ENCODE measurements at regions not wholly inside any gene's neighbourhood (a gene's known extent, or its start where the extent isn't known, plus 50 kb on each side); places are given as distances from the start of the nearest gene placed in this dataset.

DNA sequence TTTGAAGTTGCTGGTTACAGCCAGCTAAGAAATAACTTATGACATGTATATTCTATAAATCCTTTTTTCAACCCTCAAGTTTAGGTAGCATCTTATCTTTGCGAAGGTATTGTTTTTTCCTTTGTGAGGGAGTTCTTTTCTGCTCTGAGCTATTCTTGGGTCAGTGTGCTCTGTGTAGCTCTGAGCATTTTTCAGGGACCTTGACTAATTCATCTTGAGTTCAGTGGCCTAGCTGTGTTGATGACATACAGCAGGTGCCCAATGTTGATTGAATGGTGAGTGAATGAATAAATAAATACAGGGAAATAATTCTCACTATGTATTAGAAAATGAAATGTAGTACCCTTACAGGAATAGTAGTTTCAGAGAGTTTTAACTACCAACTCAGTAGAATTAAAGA, 335.3 kb downstream of the IL20RB start:
- peak; percentile 0 for DNase-seq
- H4K8ac ChIP-seq (ENCODE audit: low read length) = no peak overlapping the region
- H3K9me3 ChIP-seq (ENCODE audit: control insufficient read depth, low read length) = no peaks in the 10 kb centered on the region
- no peak overlapping the region for H3K4ac ChIP-seq (ENCODE audit: low read depth in 1 of 2, low read length in 2 of 2)
- no peak overlapping the region for H3K14ac ChIP-seq (ENCODE audit: low read length in 2 of 2)
- no peak overlapping the region for H3K9ac ChIP-seq (ENCODE audit: low read length)
- H3K4me2 ChIP-seq (ENCODE audit: low read length, poor library complexity, severe bottlenecking) = no peak overlapping the region
- no peaks in the 10 kb centered on the region for H3K36me3 ChIP-seq (ENCODE audit: control insufficient read depth in 1 of 2, insufficient read depth in 2 of 2, low read depth in 1 of 2, low read length in 2 of 2)
- no peak overlapping the region for H4K91ac ChIP-seq (ENCODE audit: low read length)
- H3K23ac ChIP-seq (ENCODE audit: low read length in 2 of 2) = no peak overlapping the region
- no peak overlapping the region for H2BK5ac ChIP-seq (ENCODE audit: low read depth, low read length, poor library complexity, severe bottlenecking)
- no peak overlapping the region for H2BK15ac ChIP-seq (ENCODE audit: low read depth, poor library complexity, severe bottlenecking)
- 100% methylated on average over 1 of the region's 1 CpG for WGBS
- H3K4me3 ChIP-seq (ENCODE audit: insufficient read depth in 1 of 2, low read depth in 1 of 2, low read length in 2 of 2) = no peak overlapping the region
- H3K79me1 ChIP-seq (replicated peaks; ENCODE audit: low read length, poor library complexity, severe bottlenecking) = no peaks in the 10 kb centered on the region
- no peaks in the 10 kb centered on the region for H3K4me1 ChIP-seq (ENCODE audit: control insufficient read depth, insufficient read depth, low read depth, low read length)
- no peak overlapping the region for H2BK12ac ChIP-seq (ENCODE audit: low read length in 2 of 2)
- no peak overlapping the region for H2AK5ac ChIP-seq (ENCODE audit: low read length, severe bottlenecking)
- no peak overlapping the region for H3K27ac ChIP-seq (ENCODE audit: low read length, poor library complexity, severe bottlenecking)
- no peak overlapping the region for H2AFZ ChIP-seq (ENCODE audit: low read depth, low read length)
- no peak overlapping the region for H2BK120ac ChIP-seq (ENCODE audit: low read depth, low read length)
- no peak overlapping the region for H3K18ac ChIP-seq (ENCODE audit: low read depth in 1 of 2, low read length in 2 of 2)
- no peaks in the 10 kb centered on the region for H3K27me3 ChIP-seq (ENCODE audit: control insufficient read depth in 1 of 2, insufficient read depth in 1 of 2, low read length in 2 of 2)

DNA sequence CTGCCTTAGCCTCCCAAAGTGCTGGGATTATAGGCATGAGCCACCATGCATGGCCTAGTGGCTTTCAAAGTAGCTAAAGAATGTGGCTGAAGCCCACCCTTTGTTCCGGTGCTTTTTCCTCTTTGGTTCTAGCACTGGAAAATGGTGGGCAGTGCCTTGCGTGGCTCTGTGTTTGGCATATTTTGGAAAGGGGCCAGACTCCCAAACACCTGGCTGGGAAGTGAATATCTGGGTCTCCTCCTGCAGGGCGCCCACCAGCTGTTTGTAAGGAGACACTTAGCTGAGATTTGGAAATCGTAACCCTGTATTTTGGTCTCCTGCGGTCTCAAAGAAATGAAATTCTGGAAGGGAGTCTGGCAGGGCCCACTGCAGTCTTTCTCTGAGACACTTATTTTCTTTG, 336.4 kb downstream of the IL20RB start:
- Histone ChIP-seq H3K27me3 (ENCODE audit: control insufficient read depth in 1 of 2, insufficient read depth in 1 of 2, low read length in 2 of 2) (no peaks in the 10 kb centered on the region), H3K79me1 (replicated peaks; ENCODE audit: low read length, poor library complexity, severe bottlenecking) (no peaks in the 10 kb centered on the region), H2BK15ac (ENCODE audit: low read depth, poor library complexity, severe bottlenecking) (no peak overlapping the region), H2AFZ (ENCODE audit: low read depth, low read length) (no peak overlapping the region), H2BK120ac (ENCODE audit: low read depth, low read length) (no peak overlapping the region), H3K14ac (ENCODE audit: low read length in 2 of 2) (no peak overlapping the region), H3K4me3 (ENCODE audit: insufficient read depth in 1 of 2, low read depth in 1 of 2, low read length in 2 of 2) (no peak overlapping the region), H2BK5ac (ENCODE audit: low read depth, low read length, poor library complexity, severe bottlenecking) (no peak overlapping the region), H2BK12ac (ENCODE audit: low read length in 2 of 2) (no peak overlapping the region), H3K18ac (ENCODE audit: low read depth in 1 of 2, low read length in 2 of 2) (no peak overlapping the region), H3K9me3 (ENCODE audit: control insufficient read depth, low read length) (no peaks in the 10 kb centered on the region), H3K4ac (ENCODE audit: low read depth in 1 of 2, low read length in 2 of 2) (no peak overlapping the region), H4K8ac (ENCODE audit: low read length) (no peak overlapping the region), H3K36me3 (ENCODE audit: control insufficient read depth in 1 of 2, insufficient read depth in 2 of 2, low read depth in 1 of 2, low read length in 2 of 2) (no peaks in the 10 kb centered on the region), H3K4me1 (ENCODE audit: control insufficient read depth, insufficient read depth, low read depth, low read length) (no peaks in the 10 kb centered on the region), H2AK5ac (ENCODE audit: low read length, severe bottlenecking) (no peak overlapping the region), H3K23ac (ENCODE audit: low read length in 2 of 2) (no peak overlapping the region), H3K4me2 (ENCODE audit: low read length, poor library complexity, severe bottlenecking) (no peak overlapping the region), H3K9ac (ENCODE audit: low read length) (no peak overlapping the region), H4K91ac (ENCODE audit: low read length) (no peak overlapping the region), H3K27ac (ENCODE audit: low read length, poor library complexity, severe bottlenecking) (no peak overlapping the region)
- 80% methylated on average over 5 of the region's 5 CpGs for WGBS
- DNase-seq = no peak

DNA sequence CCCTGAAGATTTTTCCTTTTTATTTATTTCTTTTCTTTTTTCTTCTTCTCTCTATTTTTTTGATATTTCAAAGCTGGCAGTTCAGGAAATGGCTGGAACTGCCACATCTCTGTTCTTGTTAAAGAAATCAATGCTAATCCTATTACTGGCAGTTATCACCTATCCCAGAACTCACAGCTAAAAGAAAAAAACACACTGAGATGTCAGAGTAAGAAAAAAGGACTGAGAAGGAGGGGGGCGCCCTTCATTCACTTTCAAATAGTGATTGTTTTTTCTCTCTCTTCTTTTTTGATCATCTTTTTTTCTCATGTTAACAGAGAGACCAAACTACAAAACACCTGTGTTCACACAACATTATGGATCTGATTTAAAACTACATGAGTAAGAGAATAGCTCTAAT, 337.1 kb downstream of the IL20RB start:
- Histone ChIP-seq H3K14ac (ENCODE audit: low read length in 2 of 2) (no peak overlapping the region), H3K79me1 (replicated peaks; ENCODE audit: low read length, poor library complexity, severe bottlenecking) (no peaks in the 10 kb centered on the region), H3K9ac (ENCODE audit: low read length) (no peak overlapping the region), H3K18ac (ENCODE audit: low read depth in 1 of 2, low read length in 2 of 2) (no peak overlapping the region), H3K4me2 (ENCODE audit: low read length, poor library complexity, severe bottlenecking) (no peak overlapping the region), H3K36me3 (ENCODE audit: control insufficient read depth in 1 of 2, insufficient read depth in 2 of 2, low read depth in 1 of 2, low read length in 2 of 2) (no peaks in the 10 kb centered on the region), H2BK120ac (ENCODE audit: low read depth, low read length) (no peak overlapping the region), H2AK5ac (ENCODE audit: low read length, severe bottlenecking) (no peak overlapping the region), H3K9me3 (ENCODE audit: control insufficient read depth, low read length) (no peaks in the 10 kb centered on the region), H2AFZ (ENCODE audit: low read depth, low read length) (no peak overlapping the region), H4K91ac (ENCODE audit: low read length) (no peak overlapping the region), H4K8ac (ENCODE audit: low read length) (no peak overlapping the region), H3K4me1 (ENCODE audit: control insufficient read depth, insufficient read depth, low read depth, low read length) (no peaks in the 10 kb centered on the region), H3K23ac (ENCODE audit: low read length in 2 of 2) (no peak overlapping the region), H2BK15ac (ENCODE audit: low read depth, poor library complexity, severe bottlenecking) (no peak overlapping the region), H3K27ac (ENCODE audit: low read length, poor library complexity, severe bottlenecking) (no peak overlapping the region), H3K4ac (ENCODE audit: low read depth in 1 of 2, low read length in 2 of 2) (no peak overlapping the region), H2BK12ac (ENCODE audit: low read length in 2 of 2) (no peak overlapping the region), H3K27me3 (ENCODE audit: control insufficient read depth in 1 of 2, insufficient read depth in 1 of 2, low read length in 2 of 2) (no peaks in the 10 kb centered on the region), H2BK5ac (ENCODE audit: low read depth, low read length, poor library complexity, severe bottlenecking) (no peak overlapping the region), H3K4me3 (ENCODE audit: insufficient read depth in 1 of 2, low read depth in 1 of 2, low read length in 2 of 2) (no peak overlapping the region)
- WGBS = no CpG with 5 or more reads among the region's 1 CpG
- DNase-seq = no peak

DNA sequence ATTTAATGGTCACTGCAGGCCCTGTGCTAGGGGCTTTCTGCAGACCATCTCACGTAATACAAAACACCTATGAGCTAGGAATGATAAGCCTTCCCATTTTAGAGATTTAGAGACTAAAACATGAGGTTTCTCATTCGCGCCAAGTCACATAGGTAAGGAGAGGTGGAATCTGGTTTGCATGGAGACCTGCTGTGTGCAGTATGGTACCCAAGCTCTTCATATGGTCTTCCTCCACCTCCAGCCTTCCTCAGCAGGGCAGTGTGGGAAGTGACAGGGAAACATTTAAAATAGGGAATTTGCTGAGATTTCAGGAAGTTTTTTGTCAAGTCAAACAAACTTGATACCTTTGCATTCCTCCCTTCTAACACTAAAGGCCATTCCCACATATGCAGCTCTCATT, 337.6 kb downstream of the IL20RB start:
- H3K9ac ChIP-seq (ENCODE audit: low read length) = no peak overlapping the region
- H2BK12ac ChIP-seq (ENCODE audit: low read length in 2 of 2) = no peak overlapping the region
- 78% methylated on average over 3 of the region's 3 CpGs for WGBS

More for the DNA sequence above, 337.6 kb downstream of the IL20RB start:
- Histone ChIP-seq H3K18ac (ENCODE audit: low read depth in 1 of 2, low read length in 2 of 2) (no peak overlapping the region), H2BK15ac (ENCODE audit: low read depth, poor library complexity, severe bottlenecking) (no peak overlapping the region), H3K23ac (ENCODE audit: low read length in 2 of 2) (no peak overlapping the region), H3K27me3 (ENCODE audit: control insufficient read depth in 1 of 2, insufficient read depth in 1 of 2, low read length in 2 of 2) (no peaks in the 10 kb centered on the region), H3K4me2 (ENCODE audit: low read length, poor library complexity, severe bottlenecking) (no peak overlapping the region), H3K14ac (ENCODE audit: low read length in 2 of 2) (no peak overlapping the region), H3K4ac (ENCODE audit: low read depth in 1 of 2, low read length in 2 of 2) (no peak overlapping the region), H3K36me3 (ENCODE audit: control insufficient read depth in 1 of 2, insufficient read depth in 2 of 2, low read depth in 1 of 2, low read length in 2 of 2) (no peaks in the 10 kb centered on the region), H3K9me3 (ENCODE audit: control insufficient read depth, low read length) (no peaks in the 10 kb centered on the region), H3K4me1 (ENCODE audit: control insufficient read depth, insufficient read depth, low read depth, low read length) (no peaks in the 10 kb centered on the region), H4K91ac (ENCODE audit: low read length) (no peak overlapping the region), H3K79me1 (replicated peaks; ENCODE audit: low read length, poor library complexity, severe bottlenecking) (no peaks in the 10 kb centered on the region), H3K27ac (ENCODE audit: low read length, poor library complexity, severe bottlenecking) (no peak overlapping the region), H2AFZ (ENCODE audit: low read depth, low read length) (no peak overlapping the region), H2BK120ac (ENCODE audit: low read depth, low read length) (no peak overlapping the region), H2BK5ac (ENCODE audit: low read depth, low read length, poor library complexity, severe bottlenecking) (no peak overlapping the region), H2AK5ac (ENCODE audit: low read length, severe bottlenecking) (no peak overlapping the region), H4K8ac (ENCODE audit: low read length) (no peak overlapping the region), H3K4me3 (ENCODE audit: insufficient read depth in 1 of 2, low read depth in 1 of 2, low read length in 2 of 2) (no peak overlapping the region)
- no peak for DNase-seq

Data from mesenchymal stem cell (in vitro differentiated cells and primary cell).